ENCODE measurements at regions not wholly inside any gene's neighbourhood (a gene's known extent, or its start where the extent isn't known, plus 50 kb on each side); places are given as distances from the start of the nearest gene placed in this dataset.
"Not testable (repeated sequence)": the region's sequence is repeated elsewhere in the genome, so short reads cannot be mapped to it uniquely, and the experiment has no call there.

- no peak for DNase-seq
These were observed 446.8 kb downstream of the TFAP2B start for GRCh38 chr6:51265426-51265825.

DNA sequence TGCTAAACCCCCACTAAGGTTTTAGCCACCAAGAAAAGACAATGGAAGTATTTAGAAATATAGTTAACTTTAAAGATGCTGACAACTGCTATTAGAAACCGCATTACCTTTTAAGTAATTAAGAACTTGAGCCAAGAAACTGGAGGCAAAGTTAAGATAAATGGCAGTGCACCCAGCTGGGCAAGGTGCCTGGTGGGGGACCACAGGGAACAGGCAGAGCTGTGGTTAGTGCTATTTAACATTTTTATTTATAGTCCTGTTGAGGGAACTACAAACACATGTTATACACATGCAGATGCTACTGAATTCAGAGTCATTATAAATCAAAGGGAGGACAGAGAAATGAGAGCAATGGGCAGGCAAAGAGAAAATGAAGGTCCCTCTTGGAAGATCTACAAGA lies 447.9 kb downstream of the TFAP2B start:
- no peak for DNase-seq

DNA sequence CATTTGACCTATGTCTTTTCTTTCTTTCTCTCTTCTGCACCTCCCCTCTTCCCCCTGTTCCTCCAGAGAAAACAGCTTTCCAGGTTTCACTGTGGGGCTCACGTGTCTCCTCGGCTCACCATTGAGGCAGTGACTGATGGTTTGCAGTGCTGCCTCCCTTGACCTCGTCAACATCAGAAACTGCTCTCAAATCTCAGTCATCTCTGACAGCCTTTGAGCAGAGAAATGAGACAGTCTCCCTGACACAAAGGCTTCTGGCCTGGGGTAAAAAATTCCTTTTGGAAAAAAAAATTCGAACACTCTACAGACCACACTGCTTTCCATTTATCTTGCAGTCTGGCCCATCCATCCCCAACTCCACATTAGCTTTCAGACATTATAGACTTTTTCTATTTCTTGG lies 450.0 kb downstream of the TFAP2B start:
- no peak for DNase-seq

DNA sequence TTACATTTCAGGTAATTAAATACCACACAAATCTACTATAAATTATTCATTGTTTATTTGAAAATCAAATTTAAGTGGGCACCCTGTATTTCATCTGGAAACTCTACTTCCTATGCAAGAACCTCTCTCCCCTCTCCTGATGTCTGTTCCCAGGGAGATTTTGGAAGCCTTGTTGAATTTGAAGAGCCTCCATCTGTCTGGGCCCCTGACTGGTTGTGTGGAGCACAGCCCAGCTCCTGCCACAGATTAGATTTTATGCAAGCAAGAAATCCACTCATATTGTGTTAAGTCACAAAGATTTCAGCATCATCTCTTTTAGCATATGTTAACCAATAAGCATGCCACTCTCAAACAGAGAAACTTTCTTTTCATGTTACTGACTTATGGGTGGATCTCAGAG lies 451.2 kb downstream of the TFAP2B start:
- DNase-seq = no peak

DNA sequence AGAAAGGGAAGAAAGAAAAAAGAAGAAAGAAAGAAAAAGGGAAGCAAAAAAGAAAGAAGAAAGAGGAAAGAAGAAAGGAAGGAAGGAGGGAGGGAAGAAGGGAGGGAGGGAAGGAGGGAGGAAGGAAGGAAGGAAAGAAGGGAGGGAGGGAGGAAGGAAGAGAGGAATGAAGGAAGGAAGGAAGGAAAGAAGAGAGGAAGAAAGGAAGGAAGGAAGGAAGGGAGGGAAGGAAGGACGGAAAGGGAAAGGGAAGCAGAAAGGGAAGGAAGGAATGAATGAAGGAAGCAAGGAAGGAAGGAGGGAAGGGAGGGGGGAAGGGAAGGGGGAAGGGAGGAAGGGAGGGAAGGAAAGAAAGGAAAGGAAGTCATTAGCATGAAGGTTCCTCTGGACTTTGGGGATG lies 452.9 kb downstream of the TFAP2B start:
- DNase-seq = no peak

DNA sequence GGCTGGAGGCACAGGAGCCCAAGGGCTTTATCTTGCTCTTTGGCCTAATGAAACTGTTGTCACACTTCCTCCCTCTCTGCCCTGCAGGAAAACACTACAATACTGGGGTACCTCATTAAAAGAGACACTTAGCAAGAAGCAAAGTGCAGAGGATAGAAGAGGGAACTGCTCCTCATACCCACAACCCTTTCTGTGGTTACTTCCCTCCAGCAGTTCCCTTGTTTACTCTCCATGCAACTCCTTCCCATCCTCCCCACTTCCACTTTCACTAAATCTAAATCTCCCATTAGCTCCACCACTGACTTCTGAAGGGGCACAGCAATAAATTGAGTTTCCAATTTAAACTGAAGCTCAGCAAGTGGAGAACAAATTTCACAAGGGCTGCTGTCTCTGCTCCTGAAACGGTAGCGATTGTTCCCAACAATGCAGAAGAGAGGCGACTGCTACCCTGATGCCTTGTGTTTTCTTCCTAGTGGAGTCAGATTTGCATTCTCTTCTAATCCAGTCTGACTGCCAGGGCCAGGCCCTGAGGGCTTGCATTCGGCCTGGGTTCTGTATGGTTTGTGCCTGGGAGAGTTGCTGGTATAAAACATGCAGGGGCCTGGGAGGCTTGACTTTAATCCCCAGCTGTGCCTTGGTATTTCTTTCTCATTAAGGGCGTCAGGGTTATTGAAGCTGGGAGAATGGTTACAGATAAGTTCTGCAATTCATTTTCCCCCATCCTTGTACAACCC lies 454.7 kb downstream of the TFAP2B start:
- DNase-seq = peak in 2 of 3 experiments; percentile 22 to 27

- DNase-seq = no peak
These were observed 458.8 kb downstream of the TFAP2B start for GRCh38 chr6:51277474-51277873.

DNA sequence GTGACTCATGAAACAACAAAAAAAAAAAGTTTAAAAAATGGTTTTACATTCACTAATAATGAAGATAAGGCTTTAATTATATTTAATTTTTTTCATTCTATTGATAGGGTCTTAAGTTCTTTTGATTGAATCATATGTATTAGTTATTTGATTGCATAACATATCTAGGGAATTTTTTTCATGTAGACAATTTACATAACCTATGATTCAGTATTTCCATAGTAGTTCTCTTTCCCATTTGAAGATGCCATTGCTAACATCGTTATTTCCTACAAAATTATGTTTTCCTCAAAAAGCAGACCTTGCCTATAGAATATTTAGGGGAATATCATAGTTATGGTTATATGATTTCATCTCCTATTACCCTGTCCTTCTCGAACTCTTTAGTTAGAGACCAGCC lies 463.4 kb downstream of the TFAP2B start:
- no peak for DNase-seq

DNA sequence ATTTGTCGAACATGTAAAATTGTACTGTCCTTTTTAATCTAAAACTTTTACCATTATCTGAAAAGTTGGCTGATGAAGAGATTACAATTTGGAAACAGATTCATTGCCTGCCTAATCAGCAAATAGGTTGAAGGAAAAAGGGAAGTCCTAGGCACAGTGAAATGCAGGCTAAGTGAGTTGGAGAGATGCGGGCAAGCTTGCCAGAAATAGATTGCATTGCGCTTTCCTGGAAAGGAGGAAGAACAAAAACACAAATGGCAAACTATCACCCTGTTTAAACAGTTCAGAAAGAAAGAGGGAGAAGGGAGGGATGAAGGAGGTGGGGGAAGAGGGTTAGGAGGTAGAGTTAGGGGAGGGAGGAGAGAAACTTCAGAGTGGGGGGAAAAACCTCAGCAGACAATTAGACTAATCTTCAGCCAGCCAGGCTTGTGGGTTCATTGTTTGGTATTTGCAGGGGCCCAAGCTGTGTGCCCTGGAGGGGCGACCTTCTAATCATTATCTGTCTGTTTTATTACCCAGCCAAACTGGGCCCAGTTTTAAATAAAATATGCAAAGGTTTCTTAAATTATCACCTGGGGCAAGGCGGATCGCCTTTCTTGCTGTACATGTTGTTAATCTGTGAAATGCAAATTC lies 465.2 kb downstream of the TFAP2B start:
- DNase-seq = no peak

DNA sequence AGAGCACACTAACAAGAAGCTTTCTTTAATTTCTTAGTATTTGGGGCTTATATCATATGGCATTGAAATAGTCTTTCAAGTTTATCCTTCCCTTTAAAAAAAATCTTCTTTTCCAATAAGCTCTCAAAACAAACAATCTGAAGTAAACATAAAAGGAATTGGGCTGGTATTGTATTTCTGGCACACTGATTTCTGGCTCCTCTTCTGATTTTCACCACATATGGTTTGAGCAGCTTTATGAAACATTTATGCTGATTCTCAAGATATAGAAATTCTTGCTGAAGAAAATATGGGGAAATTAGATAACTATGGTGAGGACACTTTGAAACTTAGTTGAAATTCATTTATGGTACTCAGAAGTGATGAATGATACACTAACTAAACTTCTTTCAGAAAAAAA lies 467.2 kb downstream of the TFAP2B start:
- DNase-seq = no peak

DNA sequence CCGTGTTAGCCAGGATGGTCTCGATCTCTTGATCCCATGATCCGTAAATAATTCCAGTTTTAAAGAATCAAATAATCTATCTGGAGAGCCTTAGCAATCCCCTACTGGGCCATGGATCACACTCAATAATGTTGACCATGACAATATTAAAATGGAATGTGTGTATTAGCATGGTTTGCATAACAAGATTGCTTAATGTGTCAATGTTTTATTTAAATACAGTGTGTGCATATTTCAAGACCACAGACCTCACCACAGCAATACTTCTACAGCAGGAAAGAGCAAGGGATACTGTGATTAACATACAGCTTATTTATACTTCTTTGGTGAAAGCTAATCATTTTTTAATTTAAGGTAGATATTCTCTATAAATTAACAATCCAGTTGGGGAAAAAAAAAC lies 470.4 kb downstream of the TFAP2B start:
- DNase-seq = no peak

DNA sequence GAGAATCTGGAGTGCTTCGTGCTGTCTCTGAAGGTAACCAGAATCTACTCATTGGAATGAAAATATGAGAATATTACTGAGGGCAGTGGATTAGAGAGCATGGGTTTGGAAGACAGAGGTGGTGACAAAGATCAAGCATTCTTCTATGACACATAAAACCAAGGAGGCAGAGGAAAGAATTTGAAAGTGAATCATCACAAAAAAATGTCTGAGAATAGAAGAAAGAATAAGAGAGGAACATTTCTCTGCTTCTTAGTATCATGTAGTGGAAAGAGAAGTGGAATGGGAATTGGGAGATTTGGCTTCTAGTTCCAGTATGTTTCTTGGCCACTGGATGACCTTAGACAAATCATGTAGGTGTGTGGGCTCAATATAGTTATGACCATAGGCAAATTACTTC lies 474.0 kb downstream of the TFAP2B start:
- DNase-seq = no peak

GRCh38 chr6:51299621-51300380 lies 481.1 kb downstream of the TFAP2B start:
- DNase-seq = peak in 2 of 3 experiments; percentile 14 to 22

DNA sequence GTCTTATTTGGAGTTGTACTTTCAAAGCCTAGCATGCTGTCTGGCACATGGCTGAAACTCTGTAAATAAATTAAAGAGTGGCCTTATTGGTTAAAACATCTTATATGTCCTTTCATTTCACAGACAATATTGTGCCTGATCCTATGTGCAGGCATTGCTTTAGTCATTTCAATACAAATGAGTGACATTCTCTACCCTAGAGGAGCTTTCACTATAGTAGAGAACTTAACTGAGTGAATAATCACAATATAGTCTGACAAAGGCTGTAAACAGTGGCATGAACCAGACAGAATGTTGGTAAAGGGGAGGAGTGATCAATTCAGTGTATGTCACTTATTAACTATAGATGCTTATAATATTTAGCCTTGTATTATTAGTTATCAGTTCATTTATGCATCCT lies 481.8 kb downstream of the TFAP2B start:
- DNase-seq = no peak

DNA sequence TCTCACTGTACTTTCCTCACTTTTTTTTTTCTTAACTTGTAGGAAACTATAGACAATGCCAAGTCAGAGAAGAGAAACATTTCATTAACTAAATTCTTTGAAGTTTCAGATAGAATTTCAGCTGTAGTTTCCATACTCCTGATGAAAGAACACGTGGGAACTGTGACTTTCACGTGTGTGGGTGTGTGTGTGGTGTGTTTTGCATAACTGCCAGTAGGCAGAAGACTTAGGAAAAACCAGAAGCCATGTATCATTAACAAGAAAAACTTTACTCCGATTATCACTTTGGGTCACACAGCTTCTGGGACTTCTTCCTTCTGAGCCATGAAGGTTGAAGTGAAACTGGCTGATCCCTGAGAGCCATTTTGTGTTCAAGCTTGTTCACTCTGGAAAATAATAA lies 483.3 kb downstream of the TFAP2B start:
- no peak for DNase-seq

DNA sequence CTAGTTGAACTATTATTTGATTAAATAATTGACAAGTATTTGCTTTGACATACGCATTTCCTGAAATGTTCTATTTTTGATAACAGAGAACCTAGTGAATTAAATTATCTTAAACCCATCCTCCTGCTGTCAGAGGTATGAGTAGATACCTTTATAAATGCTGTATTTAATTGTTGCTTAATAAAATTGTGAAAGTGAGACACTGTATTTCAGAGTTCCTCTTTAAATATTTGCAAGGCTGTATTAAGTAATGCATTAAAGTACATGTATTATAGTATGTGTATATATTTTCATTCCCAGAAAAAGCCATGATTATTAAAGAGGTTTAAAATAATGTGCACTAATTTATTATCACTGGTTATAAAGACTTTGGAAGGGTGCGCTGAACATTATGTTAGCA lies 483.8 kb downstream of the TFAP2B start:
- DNase-seq = no peak

- no peak for DNase-seq
These were observed 484.7 kb downstream of the TFAP2B start for GRCh38 chr6:51303338-51303737.

DNA sequence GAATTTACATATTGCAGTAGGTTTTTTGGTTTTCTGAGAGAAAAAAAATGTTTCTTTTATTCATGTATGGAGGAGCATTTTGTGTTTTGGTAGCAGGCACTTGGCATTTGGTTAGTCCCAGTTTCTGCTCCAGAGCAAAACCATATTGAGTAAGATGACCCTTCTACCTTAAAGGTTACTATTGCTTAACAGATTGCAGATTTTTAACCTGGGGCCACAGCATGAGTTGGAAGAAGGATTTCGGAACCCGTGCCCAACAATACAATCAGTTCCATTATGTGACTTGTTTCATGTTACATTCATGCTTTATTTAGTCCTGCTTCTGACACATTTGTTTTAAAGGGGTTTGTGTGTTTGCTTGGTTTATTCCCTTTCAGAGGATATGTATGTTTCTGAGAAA lies 496.3 kb downstream of the TFAP2B start:
- DNase-seq = no peak

GRCh38 chr6:51318674-51319073 lies 500.0 kb downstream of the TFAP2B start:
- no peak for DNase-seq

GRCh38 chr6:51321477-51321876 lies 502.8 kb downstream of the TFAP2B start:
- DNase-seq = not testable (repeated sequence)

- no peak for DNase-seq
These were observed 503.8 kb downstream of the TFAP2B start for GRCh38 chr6:51322505-51322904.

- DNase-seq = peak in 1 of 3 experiments; percentile 69
These were observed 504.4 kb downstream of the TFAP2B start for GRCh38 chr6:51323056-51323455.

DNA sequence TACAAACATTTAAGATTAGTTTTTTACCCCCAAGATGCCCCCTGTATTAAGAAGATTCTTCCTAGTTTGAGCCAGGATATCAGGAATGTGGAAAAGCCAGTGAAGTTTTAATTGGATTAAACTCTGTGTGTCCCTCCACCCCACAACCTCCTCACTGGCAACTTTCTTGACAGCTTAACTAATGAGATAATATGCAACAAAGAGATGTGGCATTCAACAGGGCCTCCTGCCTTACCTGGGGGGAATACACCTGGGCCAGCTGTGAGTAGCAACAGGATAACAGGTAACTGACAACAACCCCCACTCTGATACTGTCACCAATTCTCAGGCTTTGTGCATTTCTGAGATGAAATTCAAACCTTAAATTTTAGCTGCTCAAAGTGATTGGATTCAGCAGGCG lies 512.3 kb downstream of the TFAP2B start:
- DNase-seq = no peak

DNA sequence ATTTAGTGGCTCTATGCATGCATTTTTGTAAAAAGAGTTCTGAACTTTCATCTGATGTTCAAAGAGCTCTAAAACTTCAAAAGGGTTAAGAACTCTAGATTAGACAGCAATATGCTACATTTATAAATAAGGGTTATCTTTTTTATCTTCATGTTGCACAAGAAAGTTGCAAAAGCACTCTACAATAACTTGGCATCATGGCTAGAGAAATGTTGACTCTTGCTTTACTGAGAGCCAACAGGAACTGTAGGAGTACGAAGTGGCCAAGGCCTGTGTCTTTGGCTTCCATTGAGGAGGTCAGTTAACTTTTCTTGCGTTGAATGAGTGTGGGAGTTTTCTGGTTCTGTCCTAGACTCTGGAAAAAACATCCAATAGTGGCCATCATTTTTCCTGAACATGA lies 516.9 kb downstream of the TFAP2B start:
- no peak for DNase-seq

All from NCI-H1417 (cell line).